ENCODE measurements at regions not wholly inside any gene's neighbourhood (a gene's known extent, or its start where the extent isn't known, plus 50 kb on each side); places are given as distances from the start of the nearest gene placed in this dataset.

GRCh38 chr2:126990605-126991532, 92.2 kb downstream of the TEX51 start:
- no peak for DNase-seq

DNA sequence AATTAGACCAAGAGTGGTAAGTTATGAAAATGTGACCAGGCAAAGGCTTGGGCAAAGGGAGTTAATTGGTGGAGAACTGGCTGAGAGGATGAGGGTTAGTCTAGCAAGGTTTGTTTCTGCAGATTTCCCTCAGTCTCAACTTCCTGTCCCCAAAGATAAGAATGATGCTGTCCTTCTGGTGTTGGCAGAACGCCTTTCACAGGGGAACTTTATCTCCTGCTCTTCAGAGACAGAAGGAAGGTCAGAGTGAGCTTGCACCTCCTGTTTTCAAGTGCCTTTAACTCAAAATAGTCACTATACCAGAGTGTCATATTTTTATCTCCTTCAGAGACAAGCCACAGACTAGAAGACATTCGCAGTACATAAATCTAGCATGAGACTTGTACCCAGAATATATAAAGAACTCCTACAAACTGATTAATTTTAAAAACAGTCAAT, 95.7 kb downstream of the TEX51 start:
- DNase-seq = no peak

GRCh38 chr2:126995621-126996377, 97.1 kb downstream of the TEX51 start:
- DNase-seq = peak; percentile 23

DNA sequence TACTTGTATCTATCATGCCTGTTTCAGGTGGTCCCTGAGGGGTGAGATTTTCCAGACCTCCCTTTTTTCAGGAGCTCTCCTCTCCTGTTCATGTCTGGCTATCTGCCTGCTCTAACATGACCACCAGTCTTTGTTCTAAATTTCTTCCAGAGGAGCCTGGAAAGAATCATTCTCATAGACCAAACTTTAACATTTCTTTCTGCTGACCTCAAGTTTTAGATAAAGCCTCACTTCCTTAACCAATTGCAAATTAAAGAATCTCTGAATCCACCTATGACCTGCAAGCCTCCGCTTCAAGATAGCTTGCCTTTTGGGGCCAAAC, 97.6 kb downstream of the TEX51 start:
- no peak for DNase-seq

Data from NCI-H2171 treated with DMSO at 0.1 percent for 48 hours (cell line).